Body of pancreas (tissue), 4 donors: ENCODE measurements at regions not wholly inside any gene's neighbourhood (a gene's known extent, or its start where the extent isn't known, plus 50 kb on each side); places are given as distances from the start of the nearest gene placed in this dataset.

Experiments used
- CTCF ChIP-seq, 7 experiments: fragments of 450-650 bp in 4 of 7; fragments of 200-600 bp in 3 of 7; sonication (generic) in 3 of 7; IDR thresholded peaks; one replicate each; pipeline ENCODE4 v1.5.1; 2016 to 2019; ENCODE audit warnings: antibody characterized with exemption in 7 of 7
- POLR2A ChIP-seq, 3 donors: fragments of 450-650 bp; IDR thresholded peaks; one replicate each; pipeline ENCODE4 v1.6.1; 2016; ENCODE audit warnings: antibody characterized with exemption in 3 of 3, mild to moderate bottlenecking in 2 of 3

GRCh38 chr10:10047426-10047825 lies 970.2 kb upstream of the CELF2 start:
- TF ChIP-seq CTCF (IDR thresholded peaks at IDR 0.05) (no peak), POLR2A (IDR thresholded peaks at IDR 0.05) (no peak)
